ENCODE measurements at regions not wholly inside any gene's neighbourhood (a gene's known extent, or its start where the extent isn't known, plus 50 kb on each side); places are given as distances from the start of the nearest gene placed in this dataset.

DNA sequence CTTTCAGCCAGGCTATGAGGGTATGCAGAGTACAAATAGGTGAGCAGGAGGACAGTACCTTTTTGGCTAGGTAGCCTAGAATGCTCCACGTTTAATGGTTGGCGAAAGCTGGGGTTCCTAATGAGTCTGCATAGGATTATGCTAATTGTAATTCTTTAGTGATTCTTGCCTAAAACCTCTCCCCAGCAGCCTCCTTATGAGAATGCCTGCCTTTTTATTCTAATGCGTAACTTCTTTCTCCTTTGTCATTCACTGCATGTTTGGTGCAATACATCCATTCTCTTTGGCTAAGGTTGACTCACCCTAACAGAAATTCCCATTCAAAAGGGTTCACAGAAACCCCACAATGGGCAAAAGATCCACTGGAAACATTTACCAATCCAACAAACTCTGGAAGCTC lies 752.2 kb downstream of the FSCB start:
- TF ChIP-seq, protein P1, sequence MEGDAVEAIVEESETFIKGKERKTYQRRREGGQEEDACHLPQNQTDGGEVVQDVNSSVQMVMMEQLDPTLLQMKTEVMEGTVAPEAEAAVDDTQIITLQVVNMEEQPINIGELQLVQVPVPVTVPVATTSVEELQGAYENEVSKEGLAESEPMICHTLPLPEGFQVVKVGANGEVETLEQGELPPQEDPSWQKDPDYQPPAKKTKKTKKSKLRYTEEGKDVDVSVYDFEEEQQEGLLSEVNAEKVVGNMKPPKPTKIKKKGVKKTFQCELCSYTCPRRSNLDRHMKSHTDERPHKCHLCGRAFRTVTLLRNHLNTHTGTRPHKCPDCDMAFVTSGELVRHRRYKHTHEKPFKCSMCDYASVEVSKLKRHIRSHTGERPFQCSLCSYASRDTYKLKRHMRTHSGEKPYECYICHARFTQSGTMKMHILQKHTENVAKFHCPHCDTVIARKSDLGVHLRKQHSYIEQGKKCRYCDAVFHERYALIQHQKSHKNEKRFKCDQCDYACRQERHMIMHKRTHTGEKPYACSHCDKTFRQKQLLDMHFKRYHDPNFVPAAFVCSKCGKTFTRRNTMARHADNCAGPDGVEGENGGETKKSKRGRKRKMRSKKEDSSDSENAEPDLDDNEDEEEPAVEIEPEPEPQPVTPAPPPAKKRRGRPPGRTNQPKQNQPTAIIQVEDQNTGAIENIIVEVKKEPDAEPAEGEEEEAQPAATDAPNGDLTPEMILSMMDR (IDR thresholded peaks at IDR 0.05), result no peak
- TF ChIP-seq POLR2A (IDR thresholded peaks at IDR 0.05), result no peak
